ENCODE measurements at regions not wholly inside any gene's neighbourhood (a gene's known extent, or its start where the extent isn't known, plus 50 kb on each side); places are given as distances from the start of the nearest gene placed in this dataset.

DNA sequence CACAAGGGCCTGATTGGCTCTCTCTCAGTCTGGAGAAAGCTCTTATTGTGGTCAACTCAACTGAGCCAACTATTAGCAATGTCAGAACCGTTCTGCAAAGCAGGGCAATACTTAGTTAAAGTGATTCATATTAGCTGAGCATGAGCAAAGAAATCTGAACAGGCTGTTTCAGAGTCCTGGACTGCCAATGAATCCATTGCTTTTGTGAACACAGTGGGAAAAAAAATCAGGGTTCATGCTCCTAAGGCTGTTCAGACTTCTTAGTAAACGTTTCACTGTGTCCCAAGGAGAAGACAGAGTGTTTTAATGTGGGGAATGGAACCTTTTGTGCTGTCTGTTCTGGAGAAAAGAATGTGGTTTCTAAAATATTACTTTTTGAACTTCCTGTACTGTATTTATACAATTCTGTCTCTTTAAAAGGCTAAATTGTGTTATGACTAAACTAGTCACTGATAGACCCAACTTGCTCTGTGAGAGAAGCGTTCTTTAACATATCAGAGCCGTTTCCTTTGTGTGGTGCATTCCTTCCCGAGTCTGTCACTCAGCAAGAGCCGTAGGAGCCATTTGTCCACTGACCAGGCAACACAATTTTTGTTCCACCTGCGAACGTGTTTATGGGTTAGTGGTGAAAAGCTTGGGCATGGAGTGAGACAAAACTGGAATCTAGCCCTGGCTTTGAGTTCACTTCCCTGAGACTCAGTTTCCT is 366.1 kb downstream of the FBXO8 start:
- no peak for DNase-seq

DNA sequence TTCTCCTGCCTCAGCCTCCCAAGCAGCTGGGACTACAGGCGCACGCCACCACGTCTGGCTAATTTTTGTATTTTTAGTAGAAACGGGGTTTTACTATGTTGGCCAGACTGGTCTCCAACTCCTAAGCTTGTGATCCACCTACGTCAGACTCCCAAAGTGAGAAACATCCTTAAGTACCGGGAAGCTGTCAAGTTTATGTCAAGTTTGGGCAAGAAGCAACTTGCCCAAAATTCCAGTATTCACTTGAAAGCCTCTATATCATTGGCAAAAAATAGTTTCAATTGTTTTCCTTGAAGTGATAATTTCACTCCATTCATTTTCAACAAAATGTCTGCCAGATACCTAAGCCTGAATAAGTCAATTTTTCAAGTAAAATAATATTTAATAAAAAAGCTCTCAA is 370.0 kb downstream of the FBXO8 start:
- no peak for DNase-seq

DNA sequence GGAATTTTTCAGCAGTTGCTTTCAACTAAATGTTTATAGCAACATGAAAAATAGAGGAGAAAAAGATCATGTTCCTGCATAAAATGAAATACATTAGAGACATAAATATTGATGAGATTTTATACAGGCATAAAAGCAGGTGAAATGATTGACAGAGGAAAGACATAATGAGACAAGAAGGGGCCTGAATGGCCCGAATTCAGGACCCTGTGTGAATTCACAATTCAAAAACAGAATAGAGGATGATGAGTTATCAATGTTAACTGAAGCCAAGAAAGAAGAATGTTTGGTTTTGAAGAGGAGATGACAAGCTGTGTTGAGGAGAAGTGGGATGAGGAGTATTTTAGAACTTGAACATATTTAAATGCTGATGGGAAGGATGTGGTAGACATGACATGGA is 371.1 kb downstream of the FBXO8 start:
- DNase-seq, result no peak

DNA sequence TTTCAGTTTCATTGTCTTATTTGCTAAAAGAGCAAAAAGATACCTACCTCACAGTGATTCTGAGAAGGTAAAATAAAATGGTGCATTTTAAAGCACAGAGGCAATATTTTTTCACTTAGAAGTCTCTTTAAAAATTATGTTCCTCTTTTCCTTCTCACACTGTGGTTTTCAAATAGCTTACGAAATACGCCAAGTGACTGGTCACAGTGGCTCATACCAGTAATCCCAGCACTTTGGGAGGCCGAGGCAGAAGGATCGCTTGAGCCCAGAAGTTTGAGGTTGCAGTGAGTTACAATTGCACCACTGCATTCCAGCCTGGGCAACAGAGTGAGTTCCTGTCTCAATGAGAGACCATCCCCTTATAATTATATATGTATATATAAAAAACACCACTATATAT is 372.6 kb downstream of the FBXO8 start:
- no peak for DNase-seq

DNA sequence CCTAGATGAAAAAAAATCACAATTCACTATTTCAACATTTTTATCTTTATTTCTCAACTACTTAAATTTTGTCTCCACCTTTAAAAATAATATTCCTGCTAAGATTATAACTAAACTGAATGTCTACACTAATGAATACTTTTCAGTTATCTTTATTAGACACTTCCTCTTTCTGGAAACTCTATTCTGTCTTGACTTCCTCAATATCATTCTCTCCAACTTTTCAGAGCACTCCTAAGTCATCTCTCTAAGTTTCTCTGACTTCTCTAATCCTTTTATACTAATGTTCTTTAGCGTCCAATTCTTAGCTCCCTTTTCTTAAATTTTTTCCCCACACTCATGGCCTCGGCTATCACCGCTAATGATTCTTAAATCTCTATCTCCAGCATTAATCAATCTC is 374.2 kb downstream of the FBXO8 start:
- no peak for DNase-seq

DNA sequence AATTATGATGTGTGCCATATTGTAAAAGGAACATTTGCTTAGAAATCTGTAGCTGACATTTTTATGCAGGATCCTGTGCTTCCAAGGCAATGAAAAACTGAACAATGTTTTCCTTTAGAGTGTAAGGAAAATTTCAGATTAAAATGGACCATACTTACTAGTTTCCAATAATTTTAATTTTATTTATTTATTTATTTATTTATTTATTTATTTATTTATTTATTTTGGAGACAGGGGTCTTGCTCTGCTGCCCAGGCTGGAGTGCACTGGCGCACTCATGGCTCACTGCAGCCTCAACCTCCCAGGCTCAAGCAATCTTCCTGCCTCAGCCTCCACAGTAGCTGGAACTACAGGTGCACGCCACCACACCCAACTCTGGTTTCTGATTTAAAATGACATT is 369.8 kb upstream of the HAND2 start:
- DNase-seq, result no peak

DNA sequence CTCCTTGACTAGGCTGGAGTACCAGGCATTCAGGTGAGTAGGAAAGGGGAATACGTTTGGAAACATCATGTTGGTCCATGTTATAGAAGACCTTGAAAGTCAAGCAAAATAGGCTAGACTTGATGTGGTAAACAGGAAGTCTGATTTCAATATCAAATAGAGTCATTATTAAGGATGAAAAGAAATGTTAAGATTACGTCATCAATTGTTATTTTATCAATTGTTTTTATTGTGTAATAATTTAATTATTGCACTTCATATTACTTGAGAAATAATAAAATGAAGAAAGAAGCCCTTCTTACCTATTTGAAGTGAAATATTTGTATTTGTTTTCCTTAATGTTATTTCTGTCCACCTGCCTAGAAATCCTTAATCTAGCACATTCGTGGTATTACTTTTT is 361.0 kb upstream of the HAND2 start:
- DNase-seq, result no peak

DNA sequence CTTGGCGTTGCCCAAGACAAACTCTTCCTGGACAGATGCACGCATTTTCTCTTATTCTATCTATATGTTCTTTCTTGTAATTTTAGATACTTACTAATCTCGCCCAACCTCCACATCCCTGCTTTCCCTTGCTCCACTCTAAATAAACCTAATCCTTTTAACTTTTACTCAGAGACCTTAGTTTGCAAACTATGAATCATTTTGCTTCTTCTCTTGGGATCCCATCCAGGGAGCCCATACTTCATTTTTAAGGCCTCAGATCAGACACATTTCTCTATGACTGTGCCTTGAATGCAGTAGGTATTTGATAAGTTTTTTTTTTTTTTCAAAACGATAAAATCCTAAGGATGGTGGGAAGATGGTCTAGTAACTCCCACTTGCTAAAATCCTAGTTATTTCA is 353.8 kb upstream of the HAND2 start:
- no peak for DNase-seq

DNA sequence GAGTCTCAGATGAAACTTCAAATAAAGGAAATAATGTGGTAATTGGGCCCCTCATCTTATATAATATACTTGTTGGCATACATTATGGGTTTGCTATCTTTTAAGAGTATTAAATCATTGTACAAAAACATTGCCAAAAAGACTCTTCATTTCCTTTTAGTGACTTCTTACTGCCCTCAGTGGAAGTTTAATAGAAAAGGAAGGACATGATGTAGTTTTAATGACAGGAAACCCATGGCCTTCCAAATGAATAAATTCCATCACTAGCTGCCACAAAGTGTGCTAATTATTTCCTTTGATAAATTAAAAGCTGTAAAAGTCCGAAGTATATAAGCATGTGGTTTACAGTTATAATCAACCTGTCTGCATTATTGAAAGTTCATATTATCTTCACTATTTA is 350.9 kb upstream of the HAND2 start:
- no peak for DNase-seq

DNA sequence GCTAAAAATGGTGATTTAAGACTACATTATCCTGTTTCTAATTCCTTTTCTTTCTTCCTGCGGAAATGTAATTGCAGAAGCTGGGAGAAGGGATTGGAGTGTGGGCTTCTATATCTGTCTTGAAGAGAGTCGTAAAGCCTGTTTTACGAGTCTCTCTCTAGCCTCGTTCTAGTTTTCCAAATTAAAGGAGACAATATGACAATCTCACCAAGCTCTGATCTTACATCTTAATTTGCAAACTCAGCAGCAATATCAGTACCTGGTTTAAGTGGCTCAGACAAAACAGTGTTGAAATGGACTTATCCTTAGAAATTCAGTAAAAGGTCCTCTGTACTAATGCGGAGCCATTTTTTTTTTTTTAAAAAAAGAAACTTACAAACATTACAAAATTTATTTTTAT is 349.5 kb upstream of the HAND2 start:
- no peak for DNase-seq

DNA sequence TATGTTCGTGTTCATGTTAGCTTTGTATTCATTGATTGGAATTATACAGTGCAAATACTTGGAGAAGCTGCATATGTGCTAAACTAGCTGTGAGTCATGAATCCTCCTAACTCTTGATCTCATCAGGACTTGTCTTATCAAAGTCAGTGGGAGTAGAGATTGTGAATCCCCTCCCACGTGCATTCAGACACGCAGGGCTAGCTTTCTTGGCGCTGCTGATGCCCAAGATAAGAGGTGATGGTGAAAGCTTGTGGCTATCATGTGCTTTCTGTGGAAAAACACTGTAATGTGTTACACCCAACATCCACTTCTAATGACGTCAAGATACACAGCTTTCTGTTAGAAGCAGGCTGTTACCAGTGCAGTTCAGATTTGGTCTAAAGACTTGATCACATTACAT is 348.7 kb upstream of the HAND2 start:
- no peak for DNase-seq

DNA sequence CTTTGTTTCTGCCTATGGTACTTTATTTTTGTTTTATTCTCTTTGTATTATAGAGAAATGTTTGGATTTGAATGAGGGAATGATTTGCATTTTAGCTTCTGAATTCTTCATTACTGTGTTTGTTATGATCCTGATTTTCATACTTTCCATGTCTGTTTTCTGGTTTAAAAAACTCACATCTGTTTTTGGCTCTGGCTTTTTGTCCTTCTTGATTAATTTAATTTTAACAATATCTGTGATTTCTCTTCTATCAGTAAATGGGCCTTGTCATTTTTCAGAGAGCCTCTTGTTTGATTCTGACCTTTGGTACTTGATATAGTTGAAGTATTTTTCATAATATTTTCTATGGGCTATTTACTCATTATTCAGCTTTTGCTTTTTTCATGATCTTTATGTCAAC is 341.6 kb upstream of the HAND2 start:
- no peak for DNase-seq

DNA sequence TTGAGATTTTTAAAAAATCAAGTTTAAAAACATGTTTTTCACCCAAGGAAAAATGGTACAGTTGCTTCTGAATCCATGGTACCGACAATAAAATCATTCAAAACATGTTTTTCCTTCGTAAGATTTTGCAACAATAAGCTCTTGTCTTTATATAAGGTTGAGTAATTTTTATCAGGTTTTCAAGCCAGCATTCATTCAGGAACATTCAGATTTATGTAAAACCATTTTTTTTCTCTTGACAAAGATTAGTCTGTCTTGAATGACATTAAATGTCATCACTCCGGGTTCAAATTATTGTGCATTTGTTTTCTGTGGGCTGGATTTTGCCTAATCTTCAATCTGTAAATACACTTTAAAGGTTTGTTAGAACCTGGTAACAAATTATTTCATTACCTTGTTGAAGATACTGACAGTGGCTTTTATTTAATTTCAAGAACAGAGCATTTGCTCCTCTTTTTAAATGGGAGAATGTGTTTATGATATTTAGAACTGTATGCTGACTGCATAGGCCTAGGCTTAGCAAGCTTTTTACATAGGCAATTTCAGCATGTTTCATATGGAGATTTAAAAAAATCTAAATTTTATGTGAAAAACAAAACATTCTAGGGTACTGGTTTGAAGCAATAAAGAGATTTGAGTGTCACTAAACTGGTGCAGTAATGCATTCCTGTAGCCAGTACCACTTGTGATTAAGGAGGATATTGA is 336.4 kb upstream of the HAND2 start:
- DNase-seq, result no peak

DNA sequence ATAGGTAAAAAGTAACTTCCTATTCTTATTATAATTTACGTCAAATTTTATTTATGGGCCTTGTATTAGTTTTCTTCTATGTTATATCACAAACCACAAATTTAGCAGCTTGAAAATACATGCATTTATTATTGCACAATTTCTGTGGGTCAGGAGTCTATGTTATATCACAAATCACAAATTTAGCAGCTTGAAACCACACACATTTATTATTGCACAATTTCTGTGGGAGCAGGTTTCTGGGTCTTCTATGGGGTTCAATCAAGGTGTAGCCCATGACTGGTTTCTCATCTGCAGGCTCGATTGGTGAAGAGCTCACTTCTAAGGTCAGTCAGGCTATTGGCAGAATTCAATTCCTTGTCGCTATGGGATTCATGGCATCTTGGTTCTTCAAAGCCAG is 332.7 kb upstream of the HAND2 start:
- no peak for DNase-seq

DNA sequence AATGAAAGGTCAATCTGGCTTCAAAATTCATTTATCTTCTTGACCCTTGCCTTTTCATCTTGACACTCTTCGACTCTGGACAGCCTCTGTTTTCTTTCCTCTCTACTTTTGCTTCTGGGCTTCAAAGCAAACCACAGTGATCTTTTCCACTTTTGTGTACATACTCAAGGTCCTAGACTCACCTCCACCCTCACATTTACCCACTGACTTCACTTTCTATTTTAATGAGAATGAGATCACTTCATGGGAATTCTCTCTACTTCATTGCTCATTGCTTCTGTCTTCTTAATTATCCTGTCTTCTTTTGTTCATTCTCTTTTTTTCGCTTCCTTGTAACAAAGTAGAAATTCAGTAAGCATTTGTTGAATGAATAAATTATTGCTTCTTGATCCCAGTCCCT is 330.1 kb upstream of the HAND2 start:
- no peak for DNase-seq

DNA sequence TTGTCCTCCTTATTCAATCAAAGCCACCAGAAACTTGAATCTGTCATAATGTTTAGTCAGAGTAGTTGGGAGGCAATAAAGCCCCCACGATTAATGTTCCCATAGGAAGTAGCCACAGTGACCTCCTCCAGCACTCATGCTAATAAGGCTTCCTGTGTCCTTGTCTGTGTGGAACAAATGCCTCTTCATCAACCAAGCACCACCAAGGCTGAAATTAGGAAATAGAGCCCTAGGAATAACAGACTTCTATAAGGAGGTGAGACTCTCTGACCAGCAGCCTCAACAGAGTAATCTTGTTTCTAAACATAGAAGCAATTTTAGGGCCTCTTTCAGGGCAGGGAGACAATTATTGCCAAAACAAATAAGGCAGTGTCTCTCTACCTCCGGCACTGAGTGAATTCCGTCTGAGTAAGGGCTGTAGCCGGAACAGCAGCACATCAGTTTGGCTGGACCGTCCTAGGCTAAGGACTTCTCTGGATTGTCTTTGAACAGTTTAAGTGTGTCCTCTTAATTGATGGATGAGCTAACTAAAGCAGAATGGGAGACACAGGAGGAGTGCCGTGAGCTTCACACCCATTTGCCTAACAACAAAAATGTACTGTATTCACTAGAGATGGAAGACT is 329.2 kb upstream of the HAND2 start:
- DNase-seq, result no peak

DNA sequence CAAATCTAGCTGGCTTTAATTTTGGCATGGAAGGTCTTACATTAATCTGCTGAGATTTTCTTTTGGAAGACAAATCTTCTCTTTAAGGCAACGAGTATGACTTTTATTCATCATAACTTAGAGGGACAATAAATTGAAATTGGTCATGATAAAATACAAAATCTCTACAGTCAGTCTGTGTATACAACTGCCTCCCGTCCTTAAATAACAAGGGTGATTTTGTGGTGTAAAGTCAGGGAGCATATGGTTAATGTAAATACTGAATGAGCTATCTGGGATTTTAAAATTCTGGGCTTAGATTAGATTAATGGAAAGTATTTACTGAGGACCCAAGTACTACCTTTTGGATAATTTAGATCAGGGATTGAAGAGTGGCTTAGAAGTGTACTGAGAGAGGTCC is 328.4 kb upstream of the HAND2 start:
- DNase-seq, result no peak

DNA sequence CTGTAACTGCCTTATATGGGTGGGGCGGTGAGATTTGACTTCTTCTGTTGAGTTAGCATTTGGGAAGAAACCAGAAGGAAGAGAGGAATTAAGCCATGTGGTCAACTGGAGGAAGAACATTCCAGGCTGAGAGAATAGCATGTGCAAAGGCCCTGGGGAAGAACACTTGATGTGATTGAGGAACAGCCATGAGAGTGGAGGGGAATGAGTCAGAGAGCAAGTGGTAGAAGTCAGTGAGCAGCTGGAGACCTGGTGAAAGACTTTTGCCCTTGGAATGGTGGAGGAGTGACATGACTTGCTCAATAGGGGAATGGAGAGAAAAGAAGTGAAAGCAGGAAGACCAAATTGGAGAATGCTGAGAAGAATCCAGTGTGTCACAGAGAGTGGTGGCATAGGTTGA is 327.8 kb upstream of the HAND2 start:
- DNase-seq, result no peak

DNA sequence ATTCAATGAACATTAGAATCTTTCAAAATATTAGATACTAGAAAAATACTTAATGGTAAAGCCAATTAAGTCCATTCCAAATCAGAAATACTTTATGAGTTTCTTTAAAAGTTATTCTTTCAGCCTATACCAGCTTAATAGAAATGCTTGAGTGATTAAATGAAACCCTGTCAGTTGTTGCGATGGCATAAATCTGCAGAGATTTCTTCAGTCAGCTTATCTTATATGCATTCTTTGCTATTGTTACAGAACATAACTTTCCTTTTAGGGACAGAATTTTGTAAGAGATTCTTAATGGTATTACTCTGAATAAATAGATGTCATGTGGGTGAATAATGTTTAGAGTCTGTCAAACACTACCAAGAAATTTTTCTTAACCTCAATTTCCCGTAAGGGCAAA is 325.0 kb upstream of the HAND2 start:
- no peak for DNase-seq

DNA sequence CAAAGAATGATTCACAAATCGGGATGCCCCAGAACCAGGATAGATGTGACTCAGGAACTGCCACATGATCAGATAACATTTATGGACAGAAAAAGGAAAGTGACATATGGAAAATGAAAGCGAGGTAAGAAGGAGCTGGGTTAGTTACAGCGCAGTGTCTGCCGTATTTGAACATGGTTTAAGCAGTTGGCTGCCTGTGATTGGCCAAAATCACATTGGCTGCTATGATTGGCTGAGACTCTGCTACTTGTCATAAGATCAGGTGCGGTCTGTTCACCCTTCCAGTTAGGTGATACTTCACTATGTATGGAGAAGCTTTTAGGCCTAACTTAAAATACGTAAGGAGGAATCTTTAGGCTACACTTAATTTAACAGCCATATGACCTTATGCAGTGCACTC is 322.7 kb upstream of the HAND2 start:
- no peak for DNase-seq

DNA sequence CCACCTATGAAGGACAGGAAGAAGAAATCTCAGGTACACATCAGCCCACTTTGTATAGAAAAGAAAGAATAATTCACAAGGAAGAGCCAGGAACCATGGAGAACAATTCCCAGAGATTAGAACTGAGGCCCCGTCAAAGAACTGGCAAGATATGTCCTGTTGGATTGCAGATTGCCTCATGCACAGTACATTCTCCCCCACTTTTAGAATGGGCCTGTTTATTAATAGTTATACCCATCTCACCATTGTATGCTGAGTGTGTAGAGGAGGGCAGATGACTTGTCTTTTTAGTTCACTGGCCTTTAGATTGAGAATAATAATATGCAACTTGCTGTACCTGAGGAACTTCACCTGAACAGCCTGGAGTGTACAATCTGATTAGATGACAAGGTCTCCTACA is 315.6 kb upstream of the HAND2 start:
- no peak for DNase-seq

DNA sequence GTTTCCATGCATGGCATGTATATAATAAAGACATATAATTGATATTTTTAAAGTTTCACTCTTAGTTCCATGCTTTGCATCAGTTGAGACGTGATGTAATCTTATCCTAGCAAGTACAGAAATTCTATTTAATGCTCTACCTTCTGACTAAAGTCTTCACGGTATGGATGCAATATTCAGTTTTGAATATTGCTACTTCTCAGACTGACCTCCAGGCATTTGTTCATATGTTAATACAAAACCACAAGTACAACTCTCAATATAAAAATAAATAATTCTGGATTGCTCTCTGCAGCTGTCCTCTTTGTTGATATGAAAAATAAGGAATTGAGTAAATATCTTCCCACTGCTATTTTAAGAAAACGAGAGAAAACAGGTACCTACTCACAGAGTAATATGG is 309.8 kb upstream of the HAND2 start:
- no peak for DNase-seq

DNA sequence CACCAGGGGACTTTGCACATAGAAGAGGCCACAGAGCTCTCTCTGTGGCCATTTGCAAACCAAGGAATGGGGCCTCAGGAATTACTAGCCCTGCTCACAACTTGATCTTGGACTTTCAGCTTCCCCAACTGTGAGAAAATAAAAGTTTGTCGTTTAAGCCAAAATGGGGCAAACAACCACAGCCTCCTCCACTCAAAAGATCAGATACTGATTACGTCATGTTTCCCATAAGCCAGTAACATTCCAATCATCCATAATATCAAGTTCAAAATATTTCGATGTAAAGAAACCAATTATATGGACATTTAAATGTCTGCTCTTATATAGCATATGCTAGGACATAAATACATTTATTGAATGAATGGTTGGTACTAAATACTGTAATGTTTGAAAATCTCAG is 307.5 kb upstream of the HAND2 start:
- DNase-seq, result no peak

DNA sequence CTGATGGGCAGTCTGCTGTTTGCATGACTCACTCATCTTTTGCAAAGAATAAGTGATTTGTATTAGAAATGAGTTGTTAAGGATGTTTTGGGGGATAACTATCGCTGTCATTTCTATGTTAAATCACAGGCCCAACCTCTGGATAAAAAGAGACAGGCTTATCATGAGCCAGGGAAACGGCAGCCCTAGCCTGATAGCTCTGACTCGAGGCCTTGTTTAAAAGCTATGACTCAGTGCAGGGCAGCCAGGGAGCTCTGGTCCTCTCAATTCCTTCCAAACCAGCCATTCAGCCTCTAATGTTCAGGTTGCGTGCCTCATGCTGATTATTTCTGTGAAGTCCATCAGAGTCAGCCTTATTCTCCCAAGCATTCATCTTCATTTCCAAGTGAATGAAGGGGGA is 305.9 kb upstream of the HAND2 start:
- DNase-seq, result no peak

DNA sequence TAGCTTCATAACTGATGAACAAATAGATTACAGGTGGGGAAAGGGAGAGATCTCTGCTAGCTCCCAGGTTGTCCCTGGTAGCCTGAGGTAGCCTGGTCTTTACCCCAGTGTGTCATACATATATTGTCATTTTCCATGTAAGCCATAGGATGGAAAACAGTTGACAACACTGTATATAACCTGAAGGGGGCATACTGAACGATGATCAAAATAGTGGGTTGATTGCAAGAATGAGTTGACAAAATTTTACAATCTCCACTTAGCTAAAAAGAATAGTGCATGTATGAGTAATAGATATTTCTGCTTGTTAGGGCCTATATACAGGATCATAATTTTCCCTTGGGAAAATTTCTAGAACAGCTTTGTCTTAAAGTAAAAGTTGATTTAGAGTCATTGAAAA is 304.1 kb upstream of the HAND2 start:
- DNase-seq, result no peak

Measured in right forelimb (tissue), 1 donor.